DMS153 (cell line): ENCODE measurements at regions not wholly inside any gene's neighbourhood (a gene's known extent, or its start where the extent isn't known, plus 50 kb on each side); places are given as distances from the start of the nearest gene placed in this dataset.
A peak's percentile ranks its signal among the peaks of the same experiment; 100 is the strongest.

Experiments
- DNase-seq: peaks from one replicate; lab custom pipeline; 2025; lab: John Stamatoyannopoulos, UW

- no peak for DNase-seq
These were observed 73.9 kb downstream of the TEX29 start for GRCh38 chr13:111394211-111394922.

GRCh38 chr13:111395511-111396393, 75.3 kb downstream of the TEX29 start:
- no peak for DNase-seq

GRCh38 chr13:111396457-111396856, 76.0 kb downstream of the TEX29 start:
- no peak for DNase-seq

- no peak for DNase-seq
These were observed 76.9 kb downstream of the TEX29 start for GRCh38 chr13:111397202-111397880.

- DNase-seq, result no peak
These were observed 77.8 kb downstream of the TEX29 start for GRCh38 chr13:111398196-111398595.

- DNase-seq, result peak; percentile 68
These were observed 78.4 kb downstream of the TEX29 start for GRCh38 chr13:111398715-111399299.

- DNase-seq, result no peak
These were observed 78.9 kb downstream of the TEX29 start for GRCh38 chr13:111399334-111399733.

- DNase-seq, result no peak
These were observed 79.5 kb downstream of the TEX29 start for GRCh38 chr13:111399776-111400538.

- DNase-seq, result no peak
These were observed 80.7 kb downstream of the TEX29 start for GRCh38 chr13:111401151-111401550.

GRCh38 chr13:111401755-111402154, 81.3 kb downstream of the TEX29 start:
- no peak for DNase-seq

- no peak for DNase-seq
These were observed 82.0 kb downstream of the TEX29 start for GRCh38 chr13:111402441-111402840.

GRCh38 chr13:111403266-111403665, 82.8 kb downstream of the TEX29 start:
- no peak for DNase-seq

GRCh38 chr13:111404746-111405145, 84.3 kb downstream of the TEX29 start:
- no peak for DNase-seq

- DNase-seq, result no peak
These were observed 86.2 kb downstream of the TEX29 start for GRCh38 chr13:111406636-111407035.

- no peak for DNase-seq
These were observed 87.1 kb downstream of the TEX29 start for GRCh38 chr13:111407381-111408131.

- DNase-seq, result no peak
These were observed 89.0 kb downstream of the TEX29 start for GRCh38 chr13:111409413-111409812.

GRCh38 chr13:111410232-111411021, 90.0 kb downstream of the TEX29 start:
- no peak for DNase-seq

- no peak for DNase-seq
These were observed 90.9 kb downstream of the TEX29 start for GRCh38 chr13:111411151-111411858.

- no peak for DNase-seq
These were observed 91.6 kb downstream of the TEX29 start for GRCh38 chr13:111411919-111412650.
